GM19438 (cell line): ENCODE measurements at regions not wholly inside any gene's neighbourhood (a gene's known extent, or its start where the extent isn't known, plus 50 kb on each side); places are given as distances from the start of the nearest gene placed in this dataset.
"Not testable (repeated sequence)": the region's sequence is repeated elsewhere in the genome, so short reads cannot be mapped to it uniquely, and the experiment has no call there.

Source experiments
- ATAC-seq: cut with Tn5 transposase; IDR thresholded peaks from one replicate; pipeline ENCODE4 v1.9.1; 2021; ENCODE audit warnings: low read depth; ENCODE audit not compliant: unreplicated experiment

- ATAC-seq, result no peak
Observed at GRCh38 chr2:183967756-183968155, 630.6 kb upstream of the ZNF804A start.

- ATAC-seq, result not testable (repeated sequence)
Observed at GRCh38 chr2:183975676-183976075, 622.7 kb upstream of the ZNF804A start.

GRCh38 chr2:183984871-183985270 lies 613.5 kb upstream of the ZNF804A start:
- no peak for ATAC-seq

GRCh38 chr2:183991968-183992367 lies 606.4 kb upstream of the ZNF804A start:
- ATAC-seq, result no peak

- ATAC-seq, result peak; percentile 69
Observed at GRCh38 chr2:183993052-183993451, 605.3 kb upstream of the ZNF804A start.

GRCh38 chr2:183995632-183996031 lies 602.7 kb upstream of the ZNF804A start:
- no peak for ATAC-seq

GRCh38 chr2:183996825-183997793 lies 601.2 kb upstream of the ZNF804A start:
- ATAC-seq, result no peak

GRCh38 chr2:183998041-183998796 lies 600.1 kb upstream of the ZNF804A start:
- ATAC-seq, result peak; percentile 90

- peak; percentile 42 for ATAC-seq
Observed at GRCh38 chr2:183998797-183999190, 599.5 kb upstream of the ZNF804A start.

- ATAC-seq, result peak; percentile 53
Observed at GRCh38 chr2:184004289-184004947, 593.9 kb upstream of the ZNF804A start.

GRCh38 chr2:184004948-184005672 lies 593.2 kb upstream of the ZNF804A start:
- peak; percentile 39 for ATAC-seq

GRCh38 chr2:184006998-184007397 lies 591.3 kb upstream of the ZNF804A start:
- no peak for ATAC-seq

- no peak for ATAC-seq
Observed at GRCh38 chr2:184026961-184027360, 571.4 kb upstream of the ZNF804A start.

- ATAC-seq, result no peak
Observed at GRCh38 chr2:184030245-184030644, 568.1 kb upstream of the ZNF804A start.

- ATAC-seq, result no peak
Observed at GRCh38 chr2:184030989-184031388, 567.3 kb upstream of the ZNF804A start.

GRCh38 chr2:184031402-184032147 lies 566.8 kb upstream of the ZNF804A start:
- no peak for ATAC-seq

- ATAC-seq, result no peak
Observed at GRCh38 chr2:184032983-184033382, 565.3 kb upstream of the ZNF804A start.

- ATAC-seq, result no peak
Observed at GRCh38 chr2:184037273-184037672, 561.1 kb upstream of the ZNF804A start.

- no peak for ATAC-seq
Observed at GRCh38 chr2:184039493-184039892, 558.8 kb upstream of the ZNF804A start.

- no peak for ATAC-seq
Observed at GRCh38 chr2:184040230-184040629, 558.1 kb upstream of the ZNF804A start.
